ENCODE measurements at regions not wholly inside any gene's neighbourhood (a gene's known extent, or its start where the extent isn't known, plus 50 kb on each side); places are given as distances from the start of the nearest gene placed in this dataset.

DNA sequence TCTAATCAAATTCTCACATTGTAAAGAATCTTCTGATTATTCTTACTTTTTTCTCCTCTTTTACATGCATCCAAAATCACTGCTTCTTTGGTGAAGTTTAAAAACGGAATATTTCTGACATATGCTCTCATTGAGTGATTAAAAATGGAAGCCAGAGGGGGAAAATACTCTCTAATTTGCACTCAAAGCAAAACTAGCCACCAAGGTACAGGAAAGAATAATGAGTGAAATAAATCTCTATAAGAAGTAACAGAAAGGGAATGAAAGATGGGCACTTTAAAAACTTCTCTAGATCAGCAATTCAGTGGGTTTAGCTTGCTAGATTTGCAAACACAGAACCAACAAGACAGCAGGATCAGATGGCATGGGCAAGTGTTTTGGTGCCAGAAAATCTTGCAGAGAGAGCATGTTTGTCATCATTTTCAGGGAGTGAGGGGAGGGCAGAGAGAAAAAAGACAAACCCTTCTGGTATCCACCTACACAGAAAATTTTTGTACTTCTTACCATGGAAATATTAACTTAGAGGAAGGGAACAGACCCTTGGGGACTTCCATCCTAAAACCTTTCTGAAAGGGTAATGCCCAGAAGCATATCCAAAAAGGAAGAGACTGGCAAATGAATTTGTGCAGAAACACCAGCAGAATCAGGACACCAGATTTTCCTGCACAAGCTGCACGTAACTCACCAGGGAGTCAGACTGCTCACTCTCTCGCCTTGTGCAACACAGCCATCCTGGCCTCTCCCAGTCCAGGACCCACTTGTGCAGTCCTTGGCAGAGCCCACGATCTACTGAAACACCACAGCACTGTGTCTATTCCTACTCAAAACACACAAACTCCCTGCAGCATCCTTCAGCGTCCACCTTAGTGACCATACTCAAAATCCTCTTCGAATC lies 270.2 kb upstream of the PRDM1 start:
- no peak for TF ChIP-seq POLR2A (IDR thresholded peaks at IDR 0.05; ENCODE audit: low read depth, low read length)
- TF ChIP-seq POLR2AphosphoS5 (IDR thresholded peaks at IDR 0.05; ENCODE audit: low read depth, low read length), result no peak
- TF ChIP-seq TAF1 (IDR thresholded peaks at IDR 0.05; ENCODE audit: borderline replicate concordance, low read depth, low read length), result no peak

Data from GM12892 (cell line).